Mucosa of rectum (tissue), 2 donors: ENCODE measurements at regions not wholly inside any gene's neighbourhood (a gene's known extent, or its start where the extent isn't known, plus 50 kb on each side); places are given as distances from the start of the nearest gene placed in this dataset.

Experiments used
- H3K27ac ChIP-seq, 2 donors: one replicate each; pipeline ENCODE4 v1.7.0; 2013; ENCODE audit warnings: inconsistent platforms in 2 of 2, low read depth in 2 of 2, low read length in 2 of 2
- H3K27me3 ChIP-seq, 2 donors: one replicate each; pipeline ENCODE4 v1.7.0; 2013; ENCODE audit warnings: low read length in 2 of 2; ENCODE audit not compliant: control insufficient read depth in 2 of 2, insufficient read depth in 2 of 2
- H3K36me3 ChIP-seq, 2 donors: one replicate each; pipeline ENCODE4 v1.7.0; 2013; ENCODE audit warnings: low read length in 2 of 2; ENCODE audit not compliant: control insufficient read depth in 2 of 2, insufficient read depth in 2 of 2
- H3K4me1 ChIP-seq, 2 donors: one replicate each; pipeline ENCODE4 v1.7.0; 2013; ENCODE audit warnings: low read length in 2 of 2, mild to moderate bottlenecking in 1 of 2; ENCODE audit not compliant: control insufficient read depth in 2 of 2, insufficient read depth in 2 of 2
- H3K4me3 ChIP-seq, 2 donors: one replicate each; pipeline ENCODE4 v1.7.0; 2013; ENCODE audit warnings: low read length in 2 of 2
- H3K9ac ChIP-seq, 2 donors: one replicate each; pipeline ENCODE4 v1.7.0; 2013; ENCODE audit warnings: low read length in 2 of 2, low read depth in 1 of 2, mild to moderate bottlenecking in 1 of 2
- H3K9me3 ChIP-seq, 2 donors: one replicate each; pipeline ENCODE4 v1.7.0; 2013; ENCODE audit warnings: low read length in 2 of 2; ENCODE audit not compliant: control insufficient read depth in 2 of 2
- donor health status: healthy.
- donor health status: Normal muscosa, but diverticular disease.

GRCh38 chr5:89885670-89886069 is 523.9 kb downstream of the CETN3 start:
- Histone ChIP-seq H3K36me3 (no peaks in the 10 kb centered on the region), H3K27me3 (no peaks in the 10 kb centered on the region), H3K4me1 (no peaks in the 10 kb centered on the region), H3K9me3 (no peaks in the 10 kb centered on the region), H3K9ac (no peak overlapping the region), H3K4me3 (no peak overlapping the region), H3K27ac (no peak overlapping the region)

DNA sequence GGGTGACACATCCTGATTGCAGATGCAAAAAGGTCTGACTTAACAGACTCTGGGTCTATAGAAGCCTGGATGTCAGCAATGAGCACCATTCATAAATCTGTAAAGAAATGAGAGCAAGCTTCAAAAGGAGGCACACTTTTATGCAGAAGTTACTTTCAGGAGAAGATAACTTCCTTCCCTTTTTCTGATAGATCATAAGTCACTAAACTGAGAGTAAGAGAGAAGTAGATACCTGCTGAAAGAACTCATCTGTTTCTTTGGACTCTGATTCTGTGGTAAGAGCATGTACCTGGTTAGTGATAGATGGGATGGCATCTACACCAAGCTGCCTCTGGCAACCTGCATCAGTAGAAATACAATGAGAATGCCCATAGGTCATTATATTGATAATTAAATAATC is 525.6 kb downstream of the CETN3 start:
- Histone ChIP-seq H3K9ac (no peak overlapping the region), H3K4me3 (no peak overlapping the region)

DNA sequence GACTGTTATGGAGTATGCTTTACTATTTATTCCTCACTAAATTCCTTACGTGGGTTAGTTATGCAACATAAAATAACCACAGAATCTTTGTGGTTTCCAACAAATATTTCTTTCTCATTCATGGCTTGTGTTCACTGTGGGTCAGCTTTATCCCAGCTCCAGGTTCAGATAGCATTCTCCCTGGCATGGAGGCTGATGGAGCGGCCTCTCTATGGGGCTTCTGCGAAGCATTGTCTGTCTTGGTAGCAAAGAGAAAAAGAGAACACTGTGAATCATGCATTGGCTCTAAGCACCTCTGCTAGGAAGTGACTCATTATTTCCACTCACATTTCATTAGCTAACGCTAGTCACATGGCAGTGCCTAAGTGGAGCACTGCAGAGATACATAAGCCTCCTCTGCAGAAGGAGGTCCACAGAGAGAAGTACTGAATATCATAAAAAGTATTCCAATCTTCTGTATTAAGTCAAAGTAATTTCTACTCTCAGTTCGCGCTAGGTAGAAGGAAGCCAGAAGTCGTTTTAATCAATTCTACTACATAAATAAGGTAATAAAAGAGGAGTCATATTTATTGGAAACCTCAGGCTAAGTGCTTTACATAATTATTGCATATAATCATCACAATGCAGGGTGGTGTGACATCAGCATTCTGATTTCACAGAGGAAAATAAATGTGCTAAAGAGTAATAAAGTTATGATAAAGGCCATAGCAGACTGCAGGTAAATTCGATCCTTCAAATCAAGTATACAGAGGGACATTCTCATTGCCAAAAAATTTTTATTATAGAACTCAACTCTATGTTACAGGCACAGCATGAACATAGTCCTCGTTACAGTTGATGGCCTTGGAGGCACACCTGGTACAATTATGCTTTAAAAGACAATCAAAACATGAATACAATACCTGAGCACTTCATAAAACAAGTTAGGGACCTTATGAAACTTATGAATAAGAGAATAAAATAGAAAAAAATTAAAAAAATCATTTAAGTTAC is 531.1 kb downstream of the CETN3 start:
- Histone ChIP-seq H3K27ac (no peak overlapping the region), H3K9ac (no peak overlapping the region), H3K36me3 (no peaks in the 10 kb centered on the region), H3K27me3 (no peaks in the 10 kb centered on the region), H3K9me3 (no peaks in the 10 kb centered on the region), H3K4me1 (no peaks in the 10 kb centered on the region), H3K4me3 (no peak overlapping the region)

More for the DNA sequence above, 525.6 kb downstream of the CETN3 start:
- no peak overlapping the region for H3K27ac ChIP-seq
- no peaks in the 10 kb centered on the region for H3K4me1 ChIP-seq
- no peaks in the 10 kb centered on the region for H3K9me3 ChIP-seq
- H3K27me3 ChIP-seq: no peaks in the 10 kb centered on the region
- H3K36me3 ChIP-seq: no peaks in the 10 kb centered on the region

- Histone ChIP-seq H3K9ac (no peak overlapping the region), H3K27me3 (no peaks in the 10 kb centered on the region), H3K27ac (no peak overlapping the region), H3K9me3 (no peaks in the 10 kb centered on the region), H3K4me3 (no peak overlapping the region), H3K4me1 (no peaks in the 10 kb centered on the region), H3K36me3 (no peaks in the 10 kb centered on the region)
Measured at GRCh38 chr5:89871906-89872305, 537.6 kb downstream of the CETN3 start.

GRCh38 chr5:89869346-89869745 is 540.2 kb downstream of the CETN3 start:
- Histone ChIP-seq H3K4me3 (no peak overlapping the region), H3K36me3 (no peaks in the 10 kb centered on the region), H3K27ac (no peak overlapping the region), H3K9ac (no peak overlapping the region), H3K9me3 (no peaks in the 10 kb centered on the region), H3K4me1 (no peaks in the 10 kb centered on the region), H3K27me3 (no peaks in the 10 kb centered on the region)

GRCh38 chr5:89866410-89866809 is 543.1 kb downstream of the CETN3 start:
- H3K36me3 ChIP-seq: no peaks in the 10 kb centered on the region
- no peaks in the 10 kb centered on the region for H3K9me3 ChIP-seq
- no peak overlapping the region for H3K9ac ChIP-seq
- no peaks in the 10 kb centered on the region for H3K4me1 ChIP-seq
- no peak overlapping the region for H3K27ac ChIP-seq
- no peaks in the 10 kb centered on the region for H3K27me3 ChIP-seq
- H3K4me3 ChIP-seq: no peak overlapping the region

DNA sequence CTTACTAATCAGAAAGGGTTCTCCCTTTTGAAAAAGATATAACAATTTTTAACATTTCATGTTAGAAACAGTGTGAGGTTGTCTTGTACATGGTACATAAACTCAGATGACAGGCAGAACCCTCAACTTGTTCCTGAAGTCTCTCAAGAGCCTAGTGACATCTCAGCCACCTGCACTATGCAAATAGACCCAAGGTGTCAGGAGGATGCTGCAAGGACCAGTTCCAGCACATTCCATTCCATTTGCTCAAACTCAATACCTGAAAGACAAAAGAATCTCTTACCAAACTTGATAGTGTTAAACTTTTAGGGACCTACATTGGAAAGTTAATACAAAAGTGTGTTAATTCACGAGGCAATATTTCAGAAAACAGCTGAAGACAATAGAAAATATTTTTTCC is 544.6 kb downstream of the CETN3 start:
- no peak overlapping the region for H3K27ac ChIP-seq
- H3K9me3 ChIP-seq: no peaks in the 10 kb centered on the region
- no peak overlapping the region for H3K4me3 ChIP-seq
- H3K9ac ChIP-seq: no peak overlapping the region
- H3K36me3 ChIP-seq: no peaks in the 10 kb centered on the region
- H3K27me3 ChIP-seq: no peaks in the 10 kb centered on the region
- no peaks in the 10 kb centered on the region for H3K4me1 ChIP-seq

DNA sequence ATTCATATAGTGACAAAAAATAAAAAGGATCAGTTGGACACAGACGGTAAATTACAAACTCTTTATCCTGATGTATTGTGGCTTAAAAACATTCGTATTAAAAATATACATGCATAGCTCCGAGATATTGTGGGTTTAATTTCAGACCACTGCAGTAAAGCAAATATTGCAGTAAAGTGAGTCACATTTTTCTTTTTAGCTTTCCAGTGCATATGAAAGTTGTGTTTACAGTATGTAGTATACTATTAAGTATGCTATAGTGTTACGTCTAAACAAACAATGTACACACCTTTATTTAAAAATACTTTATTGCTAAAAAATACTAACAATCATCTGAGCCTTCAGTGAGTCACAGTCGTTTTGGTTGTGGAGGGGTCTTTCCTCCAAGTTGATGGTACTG is 551.8 kb downstream of the CETN3 start:
- Histone ChIP-seq H3K9me3 (no peaks in the 10 kb centered on the region), H3K9ac (no peak overlapping the region), H3K27me3 (no peaks in the 10 kb centered on the region), H3K4me3 (no peak overlapping the region), H3K36me3 (no peaks in the 10 kb centered on the region), H3K27ac (no peak overlapping the region), H3K4me1 (no peaks in the 10 kb centered on the region)

DNA sequence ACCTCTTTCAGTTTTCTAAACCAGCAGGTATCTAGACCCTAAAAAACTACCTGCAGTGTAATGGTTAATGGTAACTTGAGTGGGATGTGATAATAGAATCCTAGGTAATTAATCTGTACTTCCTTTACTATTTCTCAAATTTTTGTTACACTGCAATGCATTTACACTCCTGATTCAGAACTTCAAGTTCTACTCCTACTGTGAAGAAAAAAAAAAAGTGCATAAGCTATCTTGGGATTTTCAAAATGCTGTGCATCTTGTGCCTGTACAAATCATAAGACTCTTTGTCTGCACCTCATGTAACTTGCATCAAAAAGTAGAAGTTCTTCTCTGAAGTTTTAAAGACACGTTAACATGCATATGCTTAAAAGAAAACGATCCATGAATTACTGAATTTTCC is 554.1 kb downstream of the CETN3 start:
- no peak overlapping the region for H3K4me3 ChIP-seq
- H3K9me3 ChIP-seq: no peaks in the 10 kb centered on the region
- H3K4me1 ChIP-seq: no peaks in the 10 kb centered on the region
- no peak overlapping the region for H3K9ac ChIP-seq
- no peaks in the 10 kb centered on the region for H3K36me3 ChIP-seq
- no peak overlapping the region for H3K27ac ChIP-seq
- no peaks in the 10 kb centered on the region for H3K27me3 ChIP-seq

- H3K4me1 ChIP-seq: no peaks in the 10 kb centered on the region
- no peaks in the 10 kb centered on the region for H3K9me3 ChIP-seq
- H3K27me3 ChIP-seq: no peaks in the 10 kb centered on the region
- no peaks in the 10 kb centered on the region for H3K36me3 ChIP-seq
- H3K9ac ChIP-seq: no peak overlapping the region
- H3K4me3 ChIP-seq: no peak overlapping the region
- H3K27ac ChIP-seq: no peak overlapping the region
Measured at GRCh38 chr5:89851911-89852310, 557.6 kb downstream of the CETN3 start.
